Muscle layer of colon (tissue), 2 donors: ENCODE measurements at regions not wholly inside any gene's neighbourhood (a gene's known extent, or its start where the extent isn't known, plus 50 kb on each side); places are given as distances from the start of the nearest gene placed in this dataset.
"Not testable (repeated sequence)": the region's sequence is repeated elsewhere in the genome, so short reads cannot be mapped to it uniquely, and the experiment has no call there.

Source experiments
- H3K27ac ChIP-seq: one replicate; pipeline ENCODE4 v1.7.0; 2013; ENCODE audit warnings: low read depth, mild to moderate bottlenecking, low read length, moderate library complexity
- H3K27me3 ChIP-seq, 2 donors: one replicate each; pipeline ENCODE4 v1.7.0; 2013; ENCODE audit warnings: low read length in 2 of 2, mild to moderate bottlenecking in 2 of 2; ENCODE audit not compliant: insufficient read depth in 2 of 2, control insufficient read depth in 1 of 2
- H3K36me3 ChIP-seq: one replicate; pipeline ENCODE4 v1.7.0; 2013; ENCODE audit warnings: mild to moderate bottlenecking, low read length; ENCODE audit not compliant: insufficient read depth
- H3K4me1 ChIP-seq: one replicate; pipeline ENCODE4 v1.7.0; 2013; ENCODE audit warnings: mild to moderate bottlenecking, low read length; ENCODE audit not compliant: insufficient read depth
- H3K4me3 ChIP-seq, 2 donors: one replicate each; pipeline ENCODE4 v1.7.0; 2013; ENCODE audit warnings: low read length in 2 of 2, low read depth in 1 of 2, mild to moderate bottlenecking in 1 of 2, moderate library complexity in 1 of 2
- H3K9ac ChIP-seq: one replicate; pipeline ENCODE4 v1.7.0; 2013; ENCODE audit warnings: low read length
- H3K9me3 ChIP-seq: one replicate; pipeline ENCODE4 v1.7.0; 2013; ENCODE audit warnings: mild to moderate bottlenecking, low read length
- donor health status: abdominal sarcoma.
- donor health status: Adenocarcinoma of cecum.

- H3K4me3 ChIP-seq, H3K9ac ChIP-seq, H3K9me3 ChIP-seq, H3K27ac ChIP-seq, H3K27me3 ChIP-seq, H3K4me1 ChIP-seq, H3K36me3 ChIP-seq: not testable (repeated sequence)
These were observed 241.8 kb upstream of the FRG2C start for GRCh38 chr3:75422101-75422945.

- not testable (repeated sequence) for H3K27me3 ChIP-seq, H3K36me3 ChIP-seq, H3K4me1 ChIP-seq, H3K27ac ChIP-seq, H3K9me3 ChIP-seq, H3K9ac ChIP-seq, H3K4me3 ChIP-seq
These were observed 238.7 kb upstream of the FRG2C start for GRCh38 chr3:75425379-75425778.

GRCh38 chr3:75427486-75427885 lies 236.6 kb upstream of the FRG2C start:
- not testable (repeated sequence) for H3K9ac ChIP-seq, H3K4me3 ChIP-seq, H3K27ac ChIP-seq, H3K36me3 ChIP-seq, H3K27me3 ChIP-seq, H3K4me1 ChIP-seq, H3K9me3 ChIP-seq

- not testable (repeated sequence) for H3K4me1 ChIP-seq, H3K27me3 ChIP-seq, H3K27ac ChIP-seq, H3K9ac ChIP-seq, H3K9me3 ChIP-seq, H3K4me3 ChIP-seq, H3K36me3 ChIP-seq
These were observed 236.2 kb upstream of the FRG2C start for GRCh38 chr3:75427906-75428305.

- H3K4me1 ChIP-seq, H3K27me3 ChIP-seq, H3K36me3 ChIP-seq, H3K4me3 ChIP-seq, H3K9ac ChIP-seq, H3K9me3 ChIP-seq, H3K27ac ChIP-seq: not testable (repeated sequence)
These were observed 234.4 kb upstream of the FRG2C start for GRCh38 chr3:75429561-75430220.

GRCh38 chr3:75430406-75430805 lies 233.7 kb upstream of the FRG2C start:
- H3K27me3 ChIP-seq, H3K36me3 ChIP-seq, H3K27ac ChIP-seq, H3K4me1 ChIP-seq, H3K9ac ChIP-seq, H3K9me3 ChIP-seq, H3K4me3 ChIP-seq: not testable (repeated sequence)

- not testable (repeated sequence) for H3K4me3 ChIP-seq, H3K27ac ChIP-seq, H3K36me3 ChIP-seq, H3K9me3 ChIP-seq, H3K9ac ChIP-seq, H3K27me3 ChIP-seq, H3K4me1 ChIP-seq
These were observed 233.0 kb upstream of the FRG2C start for GRCh38 chr3:75431120-75431519.

GRCh38 chr3:75432466-75432865 lies 231.7 kb upstream of the FRG2C start:
- not testable (repeated sequence) for H3K9me3 ChIP-seq, H3K27ac ChIP-seq, H3K36me3 ChIP-seq, H3K4me1 ChIP-seq, H3K9ac ChIP-seq, H3K4me3 ChIP-seq, H3K27me3 ChIP-seq

GRCh38 chr3:75432885-75433284 lies 231.2 kb upstream of the FRG2C start:
- not testable (repeated sequence) for H3K4me3 ChIP-seq, H3K9ac ChIP-seq

GRCh38 chr3:75433295-75433694 lies 230.8 kb upstream of the FRG2C start:
- not testable (repeated sequence) for H3K4me1 ChIP-seq, H3K27ac ChIP-seq, H3K36me3 ChIP-seq, H3K4me3 ChIP-seq, H3K9me3 ChIP-seq, H3K27me3 ChIP-seq, H3K9ac ChIP-seq

More at GRCh38 chr3:75432885-75433284, 231.2 kb upstream of the FRG2C start:
- not testable (repeated sequence) for H3K9me3 ChIP-seq, H3K27ac ChIP-seq, H3K27me3 ChIP-seq, H3K4me1 ChIP-seq, H3K36me3 ChIP-seq

GRCh38 chr3:75434276-75434912 lies 229.7 kb upstream of the FRG2C start:
- peak overlapping the region; percentile 34 for H3K27ac ChIP-seq
- H3K4me3 ChIP-seq, result peak overlapping the region; percentile 32 to 58
- H3K4me1 ChIP-seq, H3K36me3 ChIP-seq, H3K27me3 ChIP-seq, H3K9ac ChIP-seq, H3K9me3 ChIP-seq: not testable (repeated sequence)
